ENCODE measurements at regions not wholly inside any gene's neighbourhood (a gene's known extent, or its start where the extent isn't known, plus 50 kb on each side); places are given as distances from the start of the nearest gene placed in this dataset.

- no peak for DNase-seq (ENCODE audit: low spot score)
- in situ Hi-C loops (cut with HindIII; ENCODE audit: low sequenced_read_pairs): no loop called here
These were observed 469.3 kb downstream of the LTN1 start for GRCh38 chr21:28523367-28523766.

GRCh38 chr21:28522014-28522799 is 470.5 kb downstream of the LTN1 start:
- peak; percentile 13 for DNase-seq (ENCODE audit: low spot score)
- in situ Hi-C loops (cut with HindIII; ENCODE audit: low sequenced_read_pairs): no loop called here

GRCh38 chr21:28518630-28519029 is 474.0 kb downstream of the LTN1 start:
- DNase-seq (ENCODE audit: low spot score): no peak
- in situ Hi-C loops (cut with HindIII; ENCODE audit: low sequenced_read_pairs): no loop called here

- in situ Hi-C loops (cut with HindIII; ENCODE audit: low sequenced_read_pairs): no loop called here
- DNase-seq (ENCODE audit: low spot score): peak; percentile 31
These were observed 475.6 kb downstream of the LTN1 start for GRCh38 chr21:28516991-28517592.

GRCh38 chr21:28516021-28516420 is 476.7 kb downstream of the LTN1 start:
- in situ Hi-C loops (cut with HindIII; ENCODE audit: low sequenced_read_pairs): no loop called here

GRCh38 chr21:28513428-28513827 is 479.2 kb downstream of the LTN1 start:
- in situ Hi-C loops (cut with HindIII; ENCODE audit: low sequenced_read_pairs): no loop called here
- no peak for DNase-seq (ENCODE audit: low spot score)

More at GRCh38 chr21:28516021-28516420, 476.7 kb downstream of the LTN1 start:
- DNase-seq (ENCODE audit: low spot score): no peak

- no peak for DNase-seq (ENCODE audit: low spot score)
- in situ Hi-C loops (cut with HindIII; ENCODE audit: low sequenced_read_pairs): no loop called here
These were observed 483.6 kb downstream of the LTN1 start for GRCh38 chr21:28509031-28509430.

- no peak for DNase-seq (ENCODE audit: low spot score)
These were observed 484.6 kb downstream of the LTN1 start for GRCh38 chr21:28508126-28508525.

GRCh38 chr21:28496517-28496916 is 496.2 kb downstream of the LTN1 start:
- in situ Hi-C loops (cut with HindIII; ENCODE audit: low sequenced_read_pairs): no loop called here
- no peak for DNase-seq (ENCODE audit: low spot score)

More at GRCh38 chr21:28508126-28508525, 484.6 kb downstream of the LTN1 start:
- in situ Hi-C loops (cut with HindIII; ENCODE audit: low sequenced_read_pairs): no loop called here

GRCh38 chr21:28492127-28492526 is 500.6 kb downstream of the LTN1 start:
- DNase-seq (ENCODE audit: low spot score): no peak
- in situ Hi-C loops (cut with HindIII; ENCODE audit: low sequenced_read_pairs): no loop called here

- in situ Hi-C loops (cut with HindIII; ENCODE audit: low sequenced_read_pairs): no loop called here
- DNase-seq (ENCODE audit: low spot score): no peak
These were observed 502.8 kb downstream of the LTN1 start for GRCh38 chr21:28489821-28490350.

GRCh38 chr21:28489162-28489561 is 503.5 kb downstream of the LTN1 start:
- in situ Hi-C loops (cut with HindIII; ENCODE audit: low sequenced_read_pairs): no loop called here
- no peak for DNase-seq (ENCODE audit: low spot score)

GRCh38 chr21:28487455-28488070 is 505.1 kb downstream of the LTN1 start:
- DNase-seq (ENCODE audit: low spot score): no peak
- in situ Hi-C loops (cut with HindIII; ENCODE audit: low sequenced_read_pairs): no loop called here

GRCh38 chr21:28485301-28486022 is 507.2 kb downstream of the LTN1 start:
- DNase-seq (ENCODE audit: low spot score): no peak
- in situ Hi-C loops (cut with HindIII; ENCODE audit: low sequenced_read_pairs): no loop called here

- DNase-seq (ENCODE audit: low spot score): no peak
- in situ Hi-C loops (cut with HindIII; ENCODE audit: low sequenced_read_pairs): no loop called here
These were observed 509.2 kb downstream of the LTN1 start for GRCh38 chr21:28483301-28484035.

GRCh38 chr21:28482657-28483056 is 510.0 kb downstream of the LTN1 start:
- no peak for DNase-seq (ENCODE audit: low spot score)

GRCh38 chr21:28480470-28480869 is 512.2 kb downstream of the LTN1 start:
- in situ Hi-C loops (cut with HindIII; ENCODE audit: low sequenced_read_pairs): no loop called here
- DNase-seq (ENCODE audit: low spot score): no peak

More at GRCh38 chr21:28482657-28483056, 510.0 kb downstream of the LTN1 start:
- in situ Hi-C loops (cut with HindIII; ENCODE audit: low sequenced_read_pairs): no loop called here

GRCh38 chr21:28473530-28474220 is 519.0 kb downstream of the LTN1 start:
- no peak for DNase-seq (ENCODE audit: low spot score)

More at GRCh38 chr21:28473530-28474220, 519.0 kb downstream of the LTN1 start:
- in situ Hi-C loops (cut with HindIII; ENCODE audit: low sequenced_read_pairs): no loop called here

Data from G401 (cell line).